ENCODE measurements at regions not wholly inside any gene's neighbourhood (a gene's known extent, or its start where the extent isn't known, plus 50 kb on each side); places are given as distances from the start of the nearest gene placed in this dataset.

- no peak overlapping the region for H3K27ac ChIP-seq
- no peak overlapping the region for H3K4me3 ChIP-seq
- POLR2A ChIA-PET (ENCODE audit: unreplicated experiment), result no interaction called here
- H3K9me2 ChIP-seq (ENCODE audit: insufficient read depth), result no peaks in the 10 kb centered on the region; the same call in 1 of the 2 replicates
- TF ChIP-seq, protein P1, sequence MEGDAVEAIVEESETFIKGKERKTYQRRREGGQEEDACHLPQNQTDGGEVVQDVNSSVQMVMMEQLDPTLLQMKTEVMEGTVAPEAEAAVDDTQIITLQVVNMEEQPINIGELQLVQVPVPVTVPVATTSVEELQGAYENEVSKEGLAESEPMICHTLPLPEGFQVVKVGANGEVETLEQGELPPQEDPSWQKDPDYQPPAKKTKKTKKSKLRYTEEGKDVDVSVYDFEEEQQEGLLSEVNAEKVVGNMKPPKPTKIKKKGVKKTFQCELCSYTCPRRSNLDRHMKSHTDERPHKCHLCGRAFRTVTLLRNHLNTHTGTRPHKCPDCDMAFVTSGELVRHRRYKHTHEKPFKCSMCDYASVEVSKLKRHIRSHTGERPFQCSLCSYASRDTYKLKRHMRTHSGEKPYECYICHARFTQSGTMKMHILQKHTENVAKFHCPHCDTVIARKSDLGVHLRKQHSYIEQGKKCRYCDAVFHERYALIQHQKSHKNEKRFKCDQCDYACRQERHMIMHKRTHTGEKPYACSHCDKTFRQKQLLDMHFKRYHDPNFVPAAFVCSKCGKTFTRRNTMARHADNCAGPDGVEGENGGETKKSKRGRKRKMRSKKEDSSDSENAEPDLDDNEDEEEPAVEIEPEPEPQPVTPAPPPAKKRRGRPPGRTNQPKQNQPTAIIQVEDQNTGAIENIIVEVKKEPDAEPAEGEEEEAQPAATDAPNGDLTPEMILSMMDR (conservative IDR thresholded peaks at IDR 0.05), result no peak
- TF ChIP-seq EZH2 (IDR thresholded peaks at IDR 0.05; ENCODE audit: low read depth), result no peak
- no peak for DNase-seq
- H3K27me3 ChIP-seq (ENCODE audit: insufficient read depth, low read depth), result no peaks in the 10 kb centered on the region
- intact Hi-C loops (cut with micrococcal nuclease; ENCODE audit: unreplicated experiment), result no loop called here
- H3K79me2 ChIP-seq (ENCODE audit: low read depth), result no peaks in the 10 kb centered on the region
- H3K36me3 ChIP-seq (ENCODE audit: low read depth), result no peaks in the 10 kb centered on the region
- CTCF ChIA-PET, result no interaction called here
- no TSS peak for BruUV-seq (replicated peaks)
- H3F3A ChIP-seq (ENCODE audit: insufficient read depth, low read depth), result no peaks in the 10 kb centered on the region
- H3K4me1 ChIP-seq (replicated peaks; ENCODE audit: insufficient read depth), result no peaks in the 10 kb centered on the region
- no peaks in the 10 kb centered on the region for H3K9me3 ChIP-seq (ENCODE audit: insufficient read depth, low read depth)
- H4K20me1 ChIP-seq (ENCODE audit: insufficient read depth), result no peaks in the 10 kb centered on the region
- H3K4me2 ChIP-seq, result no peak overlapping the region
- no peak overlapping the region for H2AFZ ChIP-seq
Observed at GRCh38 chr2:145044491-145044890, 524.6 kb upstream of the ZEB2 start.

DNA sequence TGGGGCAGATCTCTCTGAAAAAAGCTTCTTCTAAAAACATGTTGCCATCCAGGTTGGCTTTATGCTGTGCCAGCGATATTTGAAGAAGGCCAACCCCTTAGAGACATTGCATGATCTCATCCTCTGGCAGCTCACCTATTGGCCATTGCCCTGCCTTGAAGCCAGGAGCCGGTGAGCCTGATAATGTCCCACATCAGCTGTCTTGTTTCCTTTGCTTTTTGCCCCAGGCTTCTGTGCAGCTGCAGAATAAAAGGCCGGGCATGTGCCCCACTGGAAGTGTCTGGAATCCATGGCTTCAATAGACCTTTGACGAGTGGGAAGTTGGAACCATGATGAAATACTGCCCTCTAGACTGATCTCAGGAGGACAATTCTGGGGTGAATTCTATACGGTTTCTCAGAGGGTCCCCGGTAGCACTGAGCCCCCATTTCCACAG, 523.5 kb upstream of the ZEB2 start:
- POLR2A ChIA-PET (ENCODE audit: unreplicated experiment), result no interaction called here
- intact Hi-C loops (cut with micrococcal nuclease; ENCODE audit: unreplicated experiment), result no loop called here

GRCh38 chr2:145041706-145042105, 521.8 kb upstream of the ZEB2 start:
- Histone ChIP-seq H3K79me2 (ENCODE audit: low read depth) (no peaks in the 10 kb centered on the region), H2AFZ (no peak overlapping the region), H3K4me2 (no peak overlapping the region), H4K20me1 (ENCODE audit: insufficient read depth) (no peaks in the 10 kb centered on the region), H3K9me3 (ENCODE audit: insufficient read depth, low read depth) (no peaks in the 10 kb centered on the region), H3K27ac (no peak overlapping the region), H3K9me2 (ENCODE audit: insufficient read depth) (no peaks in the 10 kb centered on the region; the same call in 1 of the 2 replicates), H3K4me1 (replicated peaks; ENCODE audit: insufficient read depth) (no peaks in the 10 kb centered on the region), H3K27me3 (ENCODE audit: insufficient read depth, low read depth) (no peaks in the 10 kb centered on the region), H3K36me3 (ENCODE audit: low read depth) (no peaks in the 10 kb centered on the region), H3K4me3 (no peak overlapping the region), H3F3A (ENCODE audit: insufficient read depth, low read depth) (no peaks in the 10 kb centered on the region)
- DNase-seq, result no peak
- POLR2A ChIA-PET (ENCODE audit: unreplicated experiment), result no interaction called here
- no peak for TF ChIP-seq EZH2 (IDR thresholded peaks at IDR 0.05; ENCODE audit: low read depth)
- TF ChIP-seq, protein P1 (conservative IDR thresholded peaks at IDR 0.05), result no peak
- BruUV-seq (replicated peaks), result no TSS peak
- CTCF ChIA-PET, result no interaction called here
- intact Hi-C loops (cut with micrococcal nuclease; ENCODE audit: unreplicated experiment), result no loop called here

More for the DNA sequence above, 523.5 kb upstream of the ZEB2 start:
- CTCF ChIA-PET, result no interaction called here
- no peaks in the 10 kb centered on the region for H3K4me1 ChIP-seq (replicated peaks; ENCODE audit: insufficient read depth)
- H3K27me3 ChIP-seq (ENCODE audit: insufficient read depth, low read depth), result no peaks in the 10 kb centered on the region
- no peak overlapping the region for H3K4me3 ChIP-seq
- no peaks in the 10 kb centered on the region for H3K79me2 ChIP-seq (ENCODE audit: low read depth)
- DNase-seq, result no peak
- H3K4me2 ChIP-seq, result no peak overlapping the region
- H3K9me3 ChIP-seq (ENCODE audit: insufficient read depth, low read depth), result no peaks in the 10 kb centered on the region
- no peaks in the 10 kb centered on the region; the same call in 1 of the 2 replicates for H3K9me2 ChIP-seq (ENCODE audit: insufficient read depth)
- no peaks in the 10 kb centered on the region for H4K20me1 ChIP-seq (ENCODE audit: insufficient read depth)
- no peak overlapping the region for H2AFZ ChIP-seq
- no peaks in the 10 kb centered on the region for H3K36me3 ChIP-seq (ENCODE audit: low read depth)
- BruUV-seq (replicated peaks), result no TSS peak
- H3F3A ChIP-seq (ENCODE audit: insufficient read depth, low read depth), result no peaks in the 10 kb centered on the region
- TF ChIP-seq, protein P1 (conservative IDR thresholded peaks at IDR 0.05), result no peak
- no peak for TF ChIP-seq EZH2 (IDR thresholded peaks at IDR 0.05; ENCODE audit: low read depth)
- H3K27ac ChIP-seq, result no peak overlapping the region
